ENCODE measurements at regions not wholly inside any gene's neighbourhood (a gene's known extent, or its start where the extent isn't known, plus 50 kb on each side); places are given as distances from the start of the nearest gene placed in this dataset.

DNA sequence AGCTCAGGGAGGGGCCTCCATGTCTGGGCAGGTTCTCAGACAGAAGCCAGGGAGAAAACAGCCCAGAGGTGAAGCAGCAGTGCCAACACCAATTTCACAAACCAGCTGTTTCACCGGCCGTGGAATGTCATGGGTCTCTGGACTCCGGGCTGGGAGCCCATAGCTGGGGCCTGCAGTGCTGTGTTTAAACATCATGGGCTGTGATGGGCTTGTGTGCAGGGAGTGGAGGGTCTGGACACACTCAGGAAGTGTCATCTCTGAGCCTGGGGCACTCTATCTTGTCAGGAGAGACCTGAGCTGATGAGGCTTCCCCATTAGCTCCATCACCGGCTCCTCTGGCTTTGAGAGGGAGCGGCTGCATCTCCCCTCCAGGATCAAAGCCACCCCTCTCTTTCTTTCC lies 173.6 kb upstream of the IGSF21 start:
- no peak for DNase-seq

DNA sequence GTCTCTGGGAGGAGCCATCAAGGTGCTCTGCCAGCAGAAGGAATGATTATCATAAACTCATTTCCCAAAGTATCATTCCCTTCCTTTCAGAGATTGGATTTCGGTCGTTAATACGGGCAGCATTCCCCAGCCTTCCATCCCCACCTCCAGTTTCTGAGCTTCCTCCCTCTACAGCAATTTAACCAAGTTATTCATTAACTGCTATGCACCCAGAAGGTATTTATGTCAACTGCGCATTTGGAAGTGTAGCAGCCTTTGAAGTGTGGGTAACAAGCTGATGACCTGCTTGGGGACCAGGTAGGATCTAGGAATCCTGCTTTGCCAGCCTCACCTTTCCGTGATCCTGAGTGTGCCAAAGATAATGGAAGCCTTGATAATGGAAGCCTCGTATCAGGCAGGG lies 172.4 kb upstream of the IGSF21 start:
- DNase-seq: no peak

DNA sequence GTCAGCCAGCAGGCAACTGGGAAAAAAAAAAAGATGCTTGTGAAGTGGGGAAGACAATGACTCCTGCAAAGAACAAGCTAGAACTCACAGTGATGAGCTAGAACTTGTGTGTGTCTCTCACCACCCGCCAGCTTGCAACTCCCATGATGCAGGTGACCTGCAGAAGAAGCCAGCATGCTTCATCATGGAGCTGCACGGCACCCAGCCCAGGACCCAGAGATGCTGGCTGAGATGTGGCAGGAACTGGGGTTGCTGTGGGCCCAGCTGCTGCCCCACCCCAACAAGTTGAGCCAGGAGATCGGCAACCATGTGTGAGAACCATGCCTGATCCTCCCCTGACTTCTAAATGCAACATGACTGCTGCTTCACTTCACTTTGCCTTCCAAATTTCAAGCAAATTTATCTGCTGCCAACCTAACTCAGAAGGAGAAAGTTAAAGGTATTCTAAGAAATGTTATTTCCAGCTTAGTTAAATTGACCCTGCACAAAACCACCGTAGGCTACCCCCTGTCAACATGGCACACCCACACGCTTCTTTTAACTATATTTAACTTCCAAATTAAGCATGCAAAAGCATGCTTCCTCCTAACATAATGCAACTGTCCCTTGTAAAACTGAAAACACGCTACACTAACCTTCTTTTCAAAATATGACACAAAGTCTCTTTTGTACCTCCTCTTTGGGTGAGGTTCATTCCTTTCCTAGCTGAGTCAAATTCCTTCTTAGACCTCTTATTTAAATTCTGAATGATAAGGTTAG lies 166.0 kb upstream of the IGSF21 start:
- no peak for DNase-seq

DNA sequence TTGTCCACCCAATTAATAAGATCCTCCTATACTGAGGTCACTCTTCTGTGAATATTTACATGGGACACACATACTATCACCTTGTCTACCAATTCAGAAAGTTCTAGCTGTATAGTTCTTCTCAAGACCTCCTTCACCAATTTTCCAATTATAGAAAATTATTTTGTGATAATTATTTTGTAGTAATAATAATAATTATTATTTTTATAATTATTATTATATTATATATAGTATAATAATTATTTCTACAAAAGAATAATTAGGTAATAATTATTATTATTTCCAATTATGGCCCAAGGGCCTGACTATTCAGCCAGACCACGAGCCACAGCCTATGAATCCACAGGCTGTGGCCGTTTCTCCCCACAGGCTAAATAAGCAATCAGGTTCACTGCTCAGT lies 164.1 kb upstream of the IGSF21 start:
- DNase-seq: no peak

DNA sequence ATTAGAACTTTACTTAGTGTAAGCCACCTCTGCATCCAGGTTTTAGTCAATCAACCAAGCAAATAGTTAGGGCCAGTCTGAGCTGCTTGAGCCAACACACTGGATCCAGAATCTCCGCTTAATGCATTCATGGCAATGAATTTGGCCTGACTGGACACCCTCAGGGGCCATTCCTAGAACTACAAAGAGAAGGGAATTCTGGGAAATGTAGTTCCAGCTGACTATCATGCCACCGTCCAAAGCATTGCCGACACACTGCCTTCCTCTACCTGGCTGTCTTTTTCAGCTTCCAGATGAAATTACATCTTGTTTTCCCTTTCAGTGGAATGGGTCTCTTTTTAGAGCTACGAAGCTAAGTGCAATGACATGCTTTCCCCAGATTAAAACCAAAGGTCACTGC lies 163.0 kb upstream of the IGSF21 start:
- no peak for DNase-seq

DNA sequence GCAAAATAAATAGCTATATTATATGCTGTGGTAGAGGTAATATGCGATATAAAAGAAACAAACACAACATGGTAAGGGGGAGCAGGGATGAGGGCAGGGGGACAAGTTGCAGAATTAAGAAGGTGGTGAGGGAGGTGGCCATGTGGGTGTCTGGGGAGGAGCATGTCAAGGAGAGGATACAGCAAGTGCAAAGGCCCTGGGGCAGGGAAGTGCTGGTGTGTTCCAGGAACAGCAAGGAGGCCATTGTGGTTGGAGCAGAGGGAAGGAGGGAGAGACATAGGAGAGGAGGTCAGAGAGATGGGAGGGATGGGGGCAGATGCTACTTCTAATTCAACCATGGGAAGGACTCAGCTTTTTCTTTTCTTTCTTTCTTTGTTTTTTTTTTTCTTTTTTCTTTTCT lies 161.2 kb upstream of the IGSF21 start:
- no peak for DNase-seq

DNA sequence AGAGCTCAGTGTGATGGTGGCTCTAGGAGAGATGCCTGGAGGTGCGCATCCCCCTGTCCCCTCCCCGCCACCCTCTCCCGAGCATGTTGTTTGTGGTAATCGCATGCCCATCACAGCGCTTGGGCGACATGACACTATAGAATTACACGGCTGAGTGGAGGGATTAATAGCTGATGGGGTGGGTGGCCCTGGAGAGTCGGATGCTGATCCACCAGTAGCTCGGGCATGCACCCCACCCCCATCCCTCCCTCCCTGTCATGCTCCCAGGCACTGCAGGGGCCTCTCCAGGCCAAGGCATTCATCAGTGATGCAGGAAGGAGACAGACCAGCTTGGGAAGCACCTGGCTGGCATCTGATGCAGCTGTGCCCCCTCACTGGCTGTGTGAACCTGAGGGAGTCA lies 159.0 kb upstream of the IGSF21 start:
- DNase-seq: no peak

DNA sequence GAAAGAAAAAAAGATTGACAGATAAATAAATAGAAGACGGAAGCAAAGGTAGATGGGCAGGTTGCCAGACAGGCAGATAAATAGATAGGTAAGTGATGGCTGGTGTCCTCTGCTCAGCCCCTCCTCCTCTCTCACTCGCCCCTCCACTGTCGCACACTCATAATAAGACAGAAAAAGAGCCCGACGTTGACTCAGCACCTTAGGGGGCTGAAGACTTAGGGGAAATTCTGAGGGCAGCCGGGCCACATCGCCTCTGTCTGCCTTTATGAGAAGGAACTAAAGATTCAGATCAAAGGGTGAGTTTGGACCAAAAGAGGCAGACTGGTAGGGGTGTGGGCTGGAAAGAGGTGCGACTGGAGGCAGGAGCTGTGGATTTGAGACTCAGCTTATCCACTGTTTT lies 158.1 kb upstream of the IGSF21 start:
- no peak for DNase-seq

DNA sequence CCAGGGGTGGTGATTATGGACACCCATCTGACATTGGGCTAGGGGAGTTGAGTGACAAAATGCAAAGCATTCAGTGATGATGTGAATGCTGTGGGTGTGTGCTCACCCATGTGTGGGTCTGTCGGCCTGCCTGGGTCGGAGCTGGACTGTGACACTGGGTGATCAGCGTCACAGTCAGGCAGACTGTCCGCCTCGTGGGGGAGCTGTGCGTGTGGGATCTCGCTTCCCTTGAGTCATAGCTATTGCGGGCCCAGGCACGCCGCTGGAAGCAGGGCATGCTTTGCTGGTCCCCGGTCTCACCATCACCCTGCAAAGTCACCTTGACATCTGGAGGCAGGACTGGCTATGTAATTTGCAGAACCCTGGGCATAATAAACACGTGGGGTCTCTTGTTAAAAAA lies 156.9 kb upstream of the IGSF21 start:
- DNase-seq: no peak

DNA sequence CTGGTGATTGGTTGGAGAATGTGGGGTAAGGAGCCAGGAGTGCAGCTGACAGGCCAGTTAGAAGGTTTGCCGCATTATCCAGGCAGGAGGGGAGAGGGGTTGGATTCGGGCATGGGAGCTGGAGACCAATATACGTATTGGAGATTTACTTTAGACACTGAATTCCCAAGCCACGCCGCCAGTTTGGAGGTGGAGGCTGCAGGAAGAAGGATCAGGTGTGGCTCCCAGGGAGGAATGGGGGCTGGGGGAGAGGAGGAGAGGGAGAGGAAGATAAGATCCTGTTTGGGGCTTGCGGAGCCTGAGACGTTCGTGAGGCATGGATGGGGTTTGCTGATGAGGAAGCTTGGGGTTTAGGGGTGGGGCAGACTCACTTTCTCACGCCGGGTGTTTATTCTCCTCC lies 155.1 kb upstream of the IGSF21 start:
- no peak for DNase-seq

DNA sequence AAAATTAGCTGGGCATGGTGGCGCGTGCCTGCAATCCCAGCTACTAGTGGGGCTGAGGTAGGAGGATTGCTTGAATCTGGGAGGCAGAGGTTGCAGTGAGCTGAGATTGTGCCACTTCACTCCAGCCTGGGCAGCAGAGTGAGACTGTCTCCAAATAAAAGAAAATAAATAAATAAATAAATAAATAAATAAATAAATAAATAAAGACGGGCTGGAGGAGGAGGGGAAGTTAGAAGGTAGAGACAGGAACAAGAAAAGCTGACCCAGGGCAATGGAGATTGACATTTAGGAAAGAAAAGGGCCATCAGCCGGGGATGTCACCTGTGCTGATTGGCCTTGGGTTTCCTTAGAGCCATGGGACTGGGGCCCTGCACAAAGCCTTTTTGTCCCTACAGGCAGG lies 153.7 kb upstream of the IGSF21 start:
- no peak for DNase-seq

DNA sequence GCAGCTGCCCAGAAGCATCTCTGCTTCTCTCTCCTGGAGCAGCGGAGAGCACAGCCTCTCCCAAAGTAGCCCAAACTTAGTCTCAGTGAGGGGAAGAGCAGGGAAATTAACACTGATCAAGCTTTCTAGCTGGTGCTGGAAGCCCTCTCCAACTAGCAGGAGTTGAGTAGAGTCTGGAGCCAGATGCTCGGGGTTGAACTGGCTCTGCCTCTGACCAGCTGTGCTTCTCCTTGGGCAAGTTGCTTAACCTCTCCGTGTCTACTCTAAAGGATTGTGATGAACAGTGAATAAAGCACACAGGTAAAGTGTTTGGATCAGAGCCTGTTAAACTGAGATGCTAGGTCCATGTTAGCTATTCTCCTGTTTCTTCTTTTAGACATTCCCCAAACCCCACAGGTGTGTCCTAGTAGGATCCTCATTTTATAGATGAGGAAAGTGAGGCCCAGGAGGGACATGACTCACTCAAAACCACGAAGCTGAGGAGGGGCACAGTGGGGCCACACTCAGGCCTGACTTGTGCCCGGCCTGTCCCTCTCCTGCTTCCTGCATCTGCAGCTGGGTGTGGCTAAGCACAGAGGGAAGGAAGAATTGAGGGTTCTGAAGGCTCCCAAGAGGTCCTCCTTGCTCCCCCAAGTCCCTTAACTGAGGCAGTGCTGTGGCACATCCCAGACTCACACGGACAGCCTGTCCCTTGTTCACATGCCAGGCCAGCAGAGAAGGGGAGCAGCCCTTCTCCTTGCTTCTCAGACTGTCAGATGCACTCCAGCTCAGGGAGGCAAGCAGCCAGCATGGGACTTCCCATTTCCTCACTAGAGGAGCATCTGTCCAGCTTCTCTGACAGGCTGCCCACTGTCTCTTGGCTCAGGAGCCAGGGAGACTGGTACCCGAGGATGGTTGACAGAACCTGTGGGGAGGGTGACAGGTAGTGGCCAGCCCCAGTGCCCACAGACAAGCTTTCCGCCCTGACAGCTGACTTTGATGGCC lies 152.0 kb upstream of the IGSF21 start:
- no peak for DNase-seq

DNA sequence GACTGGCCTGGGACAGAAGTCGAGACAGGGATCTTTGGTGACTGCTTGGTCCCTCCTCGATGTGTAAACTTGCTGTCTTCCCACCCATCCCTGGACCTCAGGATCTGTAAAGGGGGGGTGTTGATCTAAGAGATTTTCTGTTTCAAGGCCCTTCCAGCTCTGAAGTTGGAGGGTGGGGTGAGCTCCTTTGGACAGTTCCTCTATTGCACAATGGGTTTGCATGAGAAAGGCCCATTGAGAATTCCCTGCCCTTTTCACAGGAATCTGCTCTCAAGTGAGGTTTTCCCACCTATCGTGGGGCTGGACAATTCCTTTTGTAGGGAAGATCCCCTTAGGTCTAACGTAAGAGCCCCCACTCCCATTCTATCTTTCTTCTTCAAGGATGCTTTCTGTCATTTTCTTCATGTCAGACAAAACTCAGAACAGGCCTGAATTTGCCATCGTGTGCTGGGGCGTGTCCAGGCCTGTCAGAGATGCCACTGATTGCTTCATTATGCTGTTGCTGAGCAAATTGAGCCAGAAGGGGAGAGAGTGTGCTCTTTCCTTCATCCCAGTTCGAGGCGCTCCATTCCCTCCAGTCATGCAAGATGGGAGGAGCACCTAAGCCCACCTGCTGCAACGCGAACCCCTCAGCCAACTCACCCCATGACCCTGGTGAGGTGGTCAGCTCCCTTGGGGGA lies 149.9 kb upstream of the IGSF21 start:
- DNase-seq: no peak

DNA sequence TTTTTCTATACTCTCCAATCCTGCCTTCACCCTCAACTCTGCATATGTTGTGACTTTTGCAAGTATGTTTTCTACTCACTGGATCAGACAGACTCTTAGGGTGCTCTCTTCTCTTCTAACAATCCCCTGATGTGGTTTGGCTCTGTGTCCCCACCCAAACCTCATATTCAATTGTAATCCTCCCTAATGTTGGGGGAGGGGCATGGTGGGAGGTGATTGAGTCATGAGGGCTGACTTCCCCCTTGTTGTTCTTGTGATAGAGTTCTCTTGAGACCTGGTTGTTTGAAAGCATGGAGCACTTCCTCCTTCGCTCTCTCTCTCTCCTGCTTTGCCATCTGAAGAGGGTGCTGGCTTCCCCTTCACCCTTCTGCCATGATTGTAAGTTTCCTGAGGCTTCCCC lies 148.9 kb upstream of the IGSF21 start:
- DNase-seq: peak; percentile 7

DNA sequence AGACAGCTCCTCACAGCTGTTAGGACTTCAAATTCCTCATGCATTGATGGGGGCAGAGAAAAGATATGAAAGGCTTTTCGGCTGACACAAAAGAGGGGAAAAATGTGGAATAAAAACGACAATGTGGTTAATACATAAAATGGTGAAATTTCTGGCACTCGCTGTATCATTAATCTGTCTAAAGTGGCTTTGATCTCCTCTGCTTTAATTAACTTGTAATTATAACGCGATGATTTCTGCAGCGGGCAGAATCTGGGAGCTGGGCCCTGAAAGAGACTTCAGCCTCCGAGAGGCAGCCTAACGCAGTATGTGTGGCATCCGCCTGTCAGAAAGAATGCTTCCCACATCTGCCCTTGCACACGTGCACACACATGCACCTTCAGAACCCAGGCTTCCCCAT lies 144.1 kb upstream of the IGSF21 start:
- no peak for DNase-seq

DNA sequence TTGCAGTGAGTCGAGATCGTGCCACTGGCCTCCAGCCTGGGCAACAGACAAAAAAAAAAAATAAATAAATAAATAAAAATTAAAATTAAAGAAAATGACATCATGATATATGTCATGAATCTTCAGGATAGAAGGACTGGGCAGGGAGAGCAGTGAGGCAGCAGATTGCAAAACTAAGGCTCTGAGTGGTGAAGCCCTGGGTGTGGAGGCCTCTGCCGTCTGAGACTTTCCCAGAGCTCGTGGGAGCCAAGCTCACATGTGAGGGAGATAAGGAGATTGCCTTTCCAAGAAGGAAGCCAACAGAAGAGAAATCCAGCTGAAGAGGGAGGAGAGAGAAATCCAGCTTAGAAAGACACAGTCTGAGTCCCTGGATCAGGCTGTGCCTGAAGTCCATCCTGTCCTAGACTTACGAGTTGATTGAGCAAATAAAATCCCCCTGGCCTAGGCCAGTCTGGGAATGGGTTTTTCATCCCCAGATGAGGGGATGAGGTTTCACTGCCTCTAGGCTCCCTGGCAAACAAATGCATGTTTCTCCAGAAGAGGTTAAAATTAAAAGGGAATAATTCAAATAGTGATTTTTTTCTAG lies 142.0 kb upstream of the IGSF21 start:
- no peak for DNase-seq

DNA sequence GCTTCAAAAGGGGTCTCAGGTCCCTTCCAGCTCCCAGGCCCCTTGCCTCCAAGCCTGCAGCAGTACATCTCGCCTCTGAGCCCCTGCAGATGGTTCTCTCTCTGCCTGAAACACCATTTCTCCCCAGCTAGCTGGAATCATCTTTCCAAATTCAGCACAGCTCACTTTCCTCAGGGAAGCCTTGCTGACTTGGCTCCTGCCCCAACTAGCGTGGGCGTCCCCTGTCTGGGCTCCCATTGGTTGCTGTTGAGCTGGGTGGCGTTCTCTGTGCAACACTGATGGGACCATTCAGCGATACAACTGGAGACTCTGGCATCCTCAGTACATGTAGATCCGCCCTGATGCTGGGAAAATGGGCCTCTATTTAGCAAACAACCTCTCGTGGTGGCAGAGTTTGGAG lies 141.3 kb upstream of the IGSF21 start:
- no peak for DNase-seq

DNA sequence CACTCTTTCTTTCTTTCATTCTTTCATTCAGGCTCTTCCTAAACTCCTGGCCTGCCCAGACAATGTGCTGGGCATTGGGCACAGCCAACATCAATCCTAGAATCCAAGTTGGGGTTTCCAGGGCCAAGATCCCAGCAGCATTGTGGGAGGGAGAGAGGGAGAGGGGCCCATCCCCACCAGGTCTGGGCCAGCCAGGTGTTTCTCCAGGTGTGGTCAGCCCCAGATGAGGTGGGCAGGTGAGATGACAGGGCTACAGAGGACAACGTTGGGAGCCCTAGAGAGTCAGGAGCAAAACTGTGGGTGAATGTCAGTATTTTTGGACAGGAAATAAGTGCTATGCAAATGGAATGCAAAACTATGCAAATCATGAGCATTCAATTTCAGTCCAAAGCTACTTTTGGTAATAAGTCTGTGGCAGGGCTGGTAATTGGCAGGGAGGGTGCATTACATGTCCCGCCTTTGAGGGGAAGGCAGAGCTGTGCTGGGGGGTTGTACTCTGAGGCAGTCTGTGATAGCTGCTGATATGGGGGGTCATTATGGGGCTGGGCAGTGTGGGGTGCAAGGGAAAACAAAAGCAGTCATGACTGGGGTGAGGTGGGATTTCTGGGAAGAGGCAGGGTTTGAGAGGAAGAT lies 139.9 kb upstream of the IGSF21 start:
- DNase-seq: no peak

DNA sequence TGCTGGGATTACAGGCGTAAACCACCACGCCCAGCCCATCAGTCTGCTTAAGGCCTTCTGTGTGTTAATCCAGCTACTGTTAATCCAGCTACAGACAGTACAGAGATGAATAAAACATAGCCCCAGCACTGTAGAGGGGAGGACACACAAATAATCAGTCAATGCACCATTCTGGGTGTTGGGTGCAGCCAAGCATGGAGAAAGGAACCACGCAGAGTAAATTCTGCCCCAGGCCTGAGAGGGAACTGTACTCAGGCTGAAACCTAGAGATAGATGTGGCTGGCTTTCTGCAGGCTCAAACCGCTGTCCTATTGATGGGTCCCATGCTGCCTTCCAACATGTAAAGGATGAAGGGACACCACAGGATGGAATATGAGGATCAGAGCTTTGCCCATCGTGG lies 136.8 kb upstream of the IGSF21 start:
- DNase-seq: no peak

DNA sequence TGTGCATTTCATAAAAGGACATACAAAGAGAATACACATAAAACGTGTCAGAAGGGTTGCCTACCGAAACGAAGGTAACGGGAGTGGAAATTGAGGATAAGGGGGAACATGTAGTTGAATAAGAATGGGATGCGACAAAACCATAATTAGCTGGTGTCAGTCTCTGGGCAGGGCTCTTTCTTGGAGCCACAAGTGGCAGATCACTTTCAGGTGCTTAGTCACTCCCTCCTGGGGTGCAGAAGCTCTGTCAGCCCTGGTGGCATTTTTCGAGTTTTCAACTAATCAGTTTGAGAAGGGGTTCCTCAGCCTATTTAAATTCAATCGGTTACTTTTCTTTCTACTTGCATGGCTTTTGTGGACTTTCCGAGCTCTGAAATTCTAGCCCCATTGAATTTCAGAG lies 133.9 kb upstream of the IGSF21 start:
- no peak for DNase-seq

DNA sequence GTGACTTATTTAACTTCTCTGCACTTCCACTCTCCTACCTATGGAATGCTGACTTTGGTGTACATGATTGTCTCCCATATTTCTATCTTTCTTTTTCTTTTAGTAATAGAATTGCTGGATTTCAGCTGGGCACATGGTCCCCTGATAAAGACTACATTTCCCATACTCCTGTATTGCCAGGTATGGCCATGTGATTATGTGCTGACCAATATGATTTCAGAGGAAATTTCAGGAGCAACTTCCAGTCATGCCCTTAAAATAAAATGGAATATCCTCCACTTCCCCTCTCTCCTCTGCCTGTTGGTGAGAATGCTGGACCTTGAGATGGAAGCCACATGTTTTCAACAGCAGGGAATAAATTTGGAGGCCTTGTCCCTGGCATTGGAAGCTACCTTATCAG lies 130.7 kb upstream of the IGSF21 start:
- DNase-seq: no peak

DNA sequence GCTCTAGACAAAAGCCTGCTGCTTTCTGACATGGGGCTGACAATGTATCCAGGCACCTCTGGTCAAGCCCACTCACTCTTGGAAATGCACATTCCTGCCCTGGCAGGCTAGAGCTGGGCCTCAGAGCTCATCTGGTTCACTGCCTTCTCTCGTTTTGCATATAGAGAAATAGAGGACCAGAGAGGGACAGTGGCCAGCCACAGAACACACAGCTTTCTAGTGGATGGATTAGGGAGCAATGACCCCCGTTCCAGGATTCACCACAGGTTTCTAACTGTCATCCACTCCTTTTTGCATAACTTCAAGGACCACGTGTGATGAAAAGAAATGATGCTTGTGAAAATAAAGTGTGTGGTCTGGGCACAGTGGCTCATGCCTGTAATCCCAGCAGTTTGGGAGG lies 129.6 kb upstream of the IGSF21 start:
- DNase-seq: no peak

DNA sequence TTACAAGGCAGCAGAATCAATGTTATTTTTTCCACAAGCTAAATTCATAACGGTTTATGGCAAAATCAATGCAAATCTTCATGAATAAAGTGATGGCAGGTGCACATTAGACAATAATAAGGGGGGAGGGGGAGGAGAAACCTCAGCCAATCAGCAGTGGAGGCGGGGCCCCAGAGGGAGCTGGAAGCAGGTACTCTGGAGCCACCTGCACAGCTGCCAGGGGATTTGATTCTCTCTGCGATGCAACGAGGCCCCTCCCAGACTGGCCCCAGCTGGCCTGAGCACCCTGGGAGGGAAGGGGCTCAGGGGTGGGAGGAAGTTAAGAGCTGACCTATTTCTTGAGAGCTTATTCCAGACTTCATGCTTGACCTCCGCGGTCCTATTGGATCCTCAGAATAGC lies 127.8 kb upstream of the IGSF21 start:
- no peak for DNase-seq

Data from inflammatory macrophage treated with lipopolysaccharide for 4 hours (primary cell).